SK-N-SH treated with all-trans-retinoic acid at 6 μM for 48 hours (cell line): ENCODE measurements at regions not wholly inside any gene's neighbourhood (a gene's known extent, or its start where the extent isn't known, plus 50 kb on each side); places are given as distances from the start of the nearest gene placed in this dataset.

Experiments used
- ATAC-seq: fragments of 200-7000 bp; cut with Tn5 transposase; 3 replicates; pipeline ENCODE4 v1.9.1; 2020; ENCODE audit warnings: mild to moderate bottlenecking, moderate library complexity
- ARNTL ChIP-seq: fragments of 450-650 bp; formaldehyde crosslinking; IDR thresholded peaks from 2 replicates; pipeline ENCODE4 v1.5.0; 2020; ENCODE audit warnings: low read depth, mild to moderate bottlenecking, moderate library complexity, borderline replicate concordance
- BACH2 ChIP-seq: fragments of 250-450 bp; sonication (Bioruptor Pico); IDR thresholded peaks from 2 replicates; pipeline ENCODE4 v1.9.0; 2021; ENCODE audit warnings: mild to moderate bottlenecking, borderline replicate concordance
- CSDC2 ChIP-seq: fragments of 250-450 bp; sonication (Bioruptor Pico); IDR thresholded peaks from 2 replicates; pipeline ENCODE4 v1.5.0; 2020; ENCODE audit warnings: mild to moderate bottlenecking, moderate library complexity
- CSRNP3 ChIP-seq: fragments of 250-450 bp; sonication (Bioruptor Pico); IDR thresholded peaks from 2 replicates; pipeline ENCODE4 v1.5.1; 2021; ENCODE audit warnings: mild to moderate bottlenecking, moderate library complexity
- ESRRG ChIP-seq: fragments of 250-450 bp; sonication (Bioruptor Pico); IDR thresholded peaks from 2 replicates; pipeline ENCODE4 v1.6.1; 2021; ENCODE audit warnings: mild to moderate bottlenecking
- GLIS3 ChIP-seq: fragments of 250-450 bp; sonication (Bioruptor Pico); IDR thresholded peaks from 2 replicates; pipeline ENCODE4 v1.5.0; 2020; ENCODE audit warnings: mild to moderate bottlenecking, moderate library complexity
- ISL1 ChIP-seq: fragments of 250-450 bp; sonication (Bioruptor Pico); IDR thresholded peaks from 2 replicates; pipeline ENCODE4 v2.1.2; 2022; ENCODE audit warnings: mild to moderate bottlenecking, moderate library complexity
- OSR1 ChIP-seq: fragments of 250-450 bp; sonication (Bioruptor Pico); IDR thresholded peaks from 2 replicates; pipeline ENCODE4 v1.8.0; 2022; ENCODE audit warnings: moderate library complexity, mild to moderate bottlenecking, inconsistent platforms
- PPARA ChIP-seq: fragments of 250-450 bp; sonication (Bioruptor Pico); IDR thresholded peaks from 2 replicates; pipeline ENCODE4 v1.5.0; 2020; ENCODE audit warnings: mild to moderate bottlenecking, borderline replicate concordance
- RARB ChIP-seq: fragments of 250-450 bp; sonication (Bioruptor Pico); IDR thresholded peaks from 2 replicates; pipeline ENCODE4 v1.8.0; 2021; ENCODE audit warnings: mild to moderate bottlenecking, moderate library complexity
- SNAI2 ChIP-seq: fragments of 250-450 bp; sonication (Bioruptor Pico); IDR thresholded peaks from 2 replicates; pipeline ENCODE4 v1.5.0; 2020; ENCODE audit warnings: mild to moderate bottlenecking, moderate library complexity
- TCF4 ChIP-seq: fragments of 250-450 bp; sonication (Bioruptor Pico); IDR thresholded peaks from 2 replicates; pipeline ENCODE4 v1.8.0; 2021; ENCODE audit warnings: mild to moderate bottlenecking, moderate library complexity, borderline replicate concordance
- TOX ChIP-seq: fragments of 250-450 bp; sonication (Bioruptor Pico); IDR thresholded peaks from 2 replicates; pipeline ENCODE4 v1.8.0; 2021; ENCODE audit warnings: mild to moderate bottlenecking, moderate library complexity, borderline replicate concordance
- TSHZ2 ChIP-seq: fragments of 250-450 bp; sonication (Bioruptor Pico); IDR thresholded peaks from 2 replicates; pipeline ENCODE4 v1.5.0; 2020; ENCODE audit warnings: mild to moderate bottlenecking, moderate library complexity
- ZC3H10 ChIP-seq: fragments of 250-450 bp; sonication (Bioruptor Pico); IDR thresholded peaks from 2 replicates; pipeline ENCODE4 v1.5.1; 2021; ENCODE audit warnings: mild to moderate bottlenecking, moderate library complexity
- ZFP3 ChIP-seq: fragments of 250-450 bp; sonication (Bioruptor Pico); IDR thresholded peaks from 2 replicates; pipeline ENCODE4 v1.5.0; 2020; ENCODE audit warnings: mild to moderate bottlenecking, moderate library complexity
- ZFP30 ChIP-seq: fragments of 450-650 bp; formaldehyde crosslinking; IDR thresholded peaks from 2 replicates; pipeline ENCODE4 v1.5.0; 2022; ENCODE audit warnings: mild to moderate bottlenecking, moderate library complexity
- ZNF565 ChIP-seq: fragments of 450-650 bp; formaldehyde crosslinking; conservative IDR thresholded peaks from 2 replicates; pipeline ENCODE4 v1.5.0; 2020; ENCODE audit warnings: low read depth, mild to moderate bottlenecking, moderate library complexity
- ZNF70 ChIP-seq: fragments of 450-650 bp; formaldehyde crosslinking; IDR thresholded peaks from 2 replicates; pipeline ENCODE4 v1.5.0; 2020; ENCODE audit warnings: mild to moderate bottlenecking, moderate library complexity
- ZNF8 ChIP-seq: fragments of 450-650 bp; formaldehyde crosslinking; IDR thresholded peaks from 2 replicates; pipeline ENCODE4 v1.5.0; 2020; ENCODE audit warnings: mild to moderate bottlenecking, moderate library complexity
- TF ChIP-seq, protein P1 (sequence below): fragments of 250-450 bp; sonication (Bioruptor Pico); IDR thresholded peaks from 2 replicates; pipeline ENCODE4 v1.5.1; 2020; ENCODE audit warnings: low read depth, mild to moderate bottlenecking, moderate library complexity

DNA sequence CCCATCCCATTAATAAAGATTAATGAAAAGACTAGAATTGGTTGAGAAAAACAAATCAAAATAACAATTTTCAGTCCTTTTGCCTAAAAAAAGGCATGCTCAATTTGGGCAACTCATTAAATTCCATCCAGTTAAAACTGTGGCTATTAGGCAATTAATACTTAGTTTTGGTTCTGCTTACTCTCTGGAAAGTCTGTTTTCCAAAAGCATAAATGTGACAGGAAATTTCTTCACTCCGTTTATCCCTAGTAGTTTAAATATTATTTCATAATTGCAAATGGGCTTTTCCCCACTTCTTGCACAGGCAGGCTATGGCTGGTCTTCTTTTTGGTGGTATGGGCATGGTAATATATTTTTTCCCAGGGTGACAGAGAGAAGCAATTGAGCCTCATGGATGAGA lies 373.3 kb upstream of the KLF4 start:
- ATAC-seq: no peak
- no peak for TF ChIP-seq RARB (CRISPR knock-in tag)
- no peak for TF ChIP-seq ZNF565 (CRISPR knock-in tag)
- no peak for TF ChIP-seq TOX (CRISPR knock-in tag)
- TF ChIP-seq ZFP30: no peak
- no peak for TF ChIP-seq PPARA
- TF ChIP-seq ESRRG: no peak

- no peak for ATAC-seq
- TF ChIP-seq ISL1 (CRISPR knock-in tag): no peak
- no peak for TF ChIP-seq RARB (CRISPR knock-in tag)
- TF ChIP-seq ZNF8 (CRISPR knock-in tag): no peak
- no peak for TF ChIP-seq ZNF565 (CRISPR knock-in tag)
- TF ChIP-seq PPARA: no peak
- TF ChIP-seq BACH2 (CRISPR knock-in tag): no peak
- TF ChIP-seq ZNF70: no peak
- TF ChIP-seq ZFP3: no peak
These were observed 372.8 kb upstream of the KLF4 start for GRCh38 chr9:107862323-107862722.

DNA sequence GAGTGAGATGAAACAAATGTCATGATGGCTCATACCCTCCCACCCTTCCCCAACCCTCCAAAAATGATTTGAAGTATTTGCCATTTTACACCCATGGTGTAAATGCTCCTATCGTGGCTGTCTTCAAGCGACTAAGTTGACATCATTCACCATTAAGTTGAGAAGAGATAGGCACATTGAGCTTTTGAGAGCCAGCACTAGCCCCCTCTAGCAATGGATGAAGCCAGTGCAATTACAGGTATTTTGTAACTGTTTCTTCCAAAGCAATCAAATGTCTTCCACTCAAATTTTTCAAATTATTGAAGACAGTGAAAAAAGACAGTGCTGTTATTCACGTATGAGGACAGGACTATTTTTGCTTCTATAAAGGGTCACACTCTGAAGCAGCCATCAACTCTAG lies 371.5 kb upstream of the KLF4 start:
- no peak for ATAC-seq
- no peak for TF ChIP-seq TCF4
- no peak for TF ChIP-seq ZNF70

DNA sequence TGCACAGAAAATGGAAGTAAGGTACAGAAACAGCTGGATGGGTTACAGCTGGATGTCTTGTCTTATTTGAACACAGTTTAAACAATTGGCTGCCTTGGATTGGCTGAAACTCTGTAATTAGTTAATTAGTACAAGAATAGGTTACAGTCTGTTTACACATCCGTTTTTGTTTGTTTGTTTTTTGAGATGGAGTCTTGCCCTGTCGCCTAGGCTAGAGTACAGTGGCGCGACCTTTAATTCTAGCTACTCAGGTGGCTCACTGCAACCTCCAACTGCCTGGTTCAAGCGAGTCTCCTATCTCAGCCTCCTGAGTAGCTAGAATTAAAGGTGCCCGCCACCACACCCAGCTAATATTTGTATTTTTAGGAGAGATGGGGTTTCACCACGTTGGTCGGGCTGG lies 368.7 kb upstream of the KLF4 start:
- TF ChIP-seq ZC3H10 (no peak), ISL1 (CRISPR knock-in tag) (no peak), PPARA (no peak), GLIS3 (CRISPR knock-in tag) (no peak), ZNF70 (no peak), ZNF565 (CRISPR knock-in tag) (no peak), CSRNP3 (CRISPR knock-in tag) (no peak)
- ATAC-seq: no peak

GRCh38 chr9:107856633-107857032 lies 367.1 kb upstream of the KLF4 start:
- TF ChIP-seq TSHZ2 (CRISPR knock-in tag): no peak
- no peak for TF ChIP-seq ZNF70
- TF ChIP-seq CSDC2 (CRISPR knock-in tag): no peak
- TF ChIP-seq CSRNP3 (CRISPR knock-in tag): no peak
- no peak for TF ChIP-seq ZNF565 (CRISPR knock-in tag)
- no peak for TF ChIP-seq ISL1 (CRISPR knock-in tag)
- no peak for TF ChIP-seq ARNTL
- no peak for TF ChIP-seq SNAI2 (CRISPR knock-in tag)
- TF ChIP-seq, protein P1, sequence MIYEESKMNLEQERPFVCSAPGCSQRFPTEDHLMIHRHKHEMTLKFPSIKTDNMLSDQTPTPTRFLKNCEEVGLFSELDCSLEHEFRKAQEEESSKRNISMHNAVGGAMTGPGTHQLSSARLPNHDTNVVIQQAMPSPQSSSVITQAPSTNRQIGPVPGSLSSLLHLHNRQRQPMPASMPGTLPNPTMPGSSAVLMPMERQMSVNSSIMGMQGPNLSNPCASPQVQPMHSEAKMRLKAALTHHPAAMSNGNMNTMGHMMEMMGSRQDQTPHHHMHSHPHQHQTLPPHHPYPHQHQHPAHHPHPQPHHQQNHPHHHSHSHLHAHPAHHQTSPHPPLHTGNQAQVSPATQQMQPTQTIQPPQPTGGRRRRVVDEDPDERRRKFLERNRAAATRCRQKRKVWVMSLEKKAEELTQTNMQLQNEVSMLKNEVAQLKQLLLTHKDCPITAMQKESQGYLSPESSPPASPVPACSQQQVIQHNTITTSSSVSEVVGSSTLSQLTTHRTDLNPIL (CRISPR knock-in tag): no peak
- TF ChIP-seq ZFP3: no peak
- no peak for TF ChIP-seq ZFP30
- no peak for TF ChIP-seq ESRRG
- no peak for TF ChIP-seq TCF4
- TF ChIP-seq OSR1 (CRISPR knock-in tag): no peak
- no peak for TF ChIP-seq TOX (CRISPR knock-in tag)
- no peak for TF ChIP-seq RARB (CRISPR knock-in tag)
- ATAC-seq: no peak
